T-cell (primary cell): ENCODE measurements at regions not wholly inside any gene's neighbourhood (a gene's known extent, or its start where the extent isn't known, plus 50 kb on each side); places are given as distances from the start of the nearest gene placed in this dataset.

ENCODE experiments used
- ATAC-seq, 4 experiments: fragments of 200-7000 bp in 3 of 4; fragments of 150-1000 bp in 1 of 4; cut with Tn5 transposase; replicated peaks in 1 of 4; 1 replicate in 3 of 4; 2 replicates in 1 of 4; pipeline ENCODE4 v1.10.0; 2021; ENCODE audit warnings: moderate library complexity in 3 of 4, mild to moderate bottlenecking in 2 of 4, moderate number of reproducible peaks in 1 of 4
- CTCF ChIA-PET, 2 donors: fragments of 300-600 bp; sonication (Branson Sonifier 250); formaldehyde crosslinking; loops; one replicate each; lab custom pipeline; 2022; ENCODE audit warnings: antibody characterized with exemption in 2 of 2; lab: Charles Lee
- POLR2A ChIA-PET, 2 donors: fragments of 300-600 bp; sonication (Branson Sonifier 250); formaldehyde crosslinking; loops; one replicate each; lab custom pipeline; 2022; ENCODE audit warnings: antibody characterized with exemption in 2 of 2; lab: Charles Lee
- DNase-seq, 35 experiments: peaks; one replicate each; pipeline versions ENCODE4 v3.0.0 to v3.0.0-alpha.2; 2013 to 2023
- H3K27ac ChIP-seq: one replicate; pipeline ENCODE4 v1.5.1; 2013; ENCODE audit warnings: low read length
- H3K27me3 ChIP-seq, 2 experiments: replicated peaks in 1 of 2; 1 replicate in 1 of 2; 2 replicates in 1 of 2; pipeline versions ENCODE4 v1.6.1 to v1.7.0; 2013; ENCODE audit warnings: low read length in 1 of 2, mixed read lengths in 1 of 2; ENCODE audit not compliant: control insufficient read depth in 2 of 2, insufficient read depth in 2 of 2; ENCODE audit errors: extremely low read depth in 1 of 2
- H3K36me3 ChIP-seq, 2 donors: 1 replicate in 1 of 2; 2 replicates in 1 of 2; pipeline versions ENCODE4 v1.6.1 to v1.7.0; 2013; ENCODE audit warnings: low read length in 1 of 2; ENCODE audit not compliant: control insufficient read depth in 2 of 2, insufficient read depth in 1 of 2; ENCODE audit errors: extremely low read depth in 1 of 2
- H3K4me1 ChIP-seq, 2 experiments: 1 replicate in 1 of 2; 2 replicates in 1 of 2; pipeline versions ENCODE4 v1.6.1 to v1.7.0; 2013; ENCODE audit warnings: low read length in 2 of 2, mixed read lengths in 1 of 2; ENCODE audit not compliant: insufficient read depth in 2 of 2, control insufficient read depth in 1 of 2; ENCODE audit errors: extremely low read depth in 1 of 2
- H3K4me3 ChIP-seq, 2 donors: 1 replicate in 1 of 2; 2 replicates in 1 of 2; pipeline versions ENCODE4 v1.5.1 to v1.7.0; 2013; ENCODE audit warnings: mild to moderate bottlenecking in 2 of 2, low read length in 1 of 2, moderate library complexity in 1 of 2; ENCODE audit not compliant: control insufficient read depth in 1 of 2; ENCODE audit errors: extremely low read depth in 1 of 2
- H3K9me3 ChIP-seq: 2 replicates; pipeline ENCODE4 v1.7.0; 2013
- H3K27ac Mint-ChIP-seq, 2 donors: one replicate each; pipeline ENCODE4 v1.8.0; 2020 to 2021; ENCODE audit warnings: mild to moderate bottlenecking in 2 of 2, mixed read lengths in 2 of 2
- H3K27me3 Mint-ChIP-seq, 2 donors: one replicate each; pipeline ENCODE4 v1.8.0; 2021 to 2022; ENCODE audit warnings: mixed read lengths in 2 of 2
- H3K36me3 Mint-ChIP-seq: one replicate; pipeline ENCODE4 v1.8.0; 2021; ENCODE audit warnings: mixed read lengths
- H3K4me1 Mint-ChIP-seq, 3 donors: one replicate each; pipeline ENCODE4 v1.8.0; 2020 to 2022; ENCODE audit warnings: mixed read lengths in 3 of 3, mild to moderate bottlenecking in 1 of 3
- H3K4me3 Mint-ChIP-seq, 3 donors: one replicate each; pipeline ENCODE4 v1.8.0; 2020 to 2022; ENCODE audit warnings: mild to moderate bottlenecking in 3 of 3, mixed read lengths in 3 of 3, moderate library complexity in 3 of 3
- H3K9me3 Mint-ChIP-seq, 3 donors: one replicate each; pipeline ENCODE4 v1.8.0; 2020 to 2022; ENCODE audit warnings: mixed read lengths in 3 of 3
- WGBS: methylation state at CpG from one replicate; pipeline ENCODE4 v1.1.5; 2013; ENCODE audit warnings: missing lambda C conversion rate; ENCODE audit not compliant: insufficient coverage; 5-methylcytosine and 5-hydroxymethylcytosine counted together

- no peaks in the 10 kb centered on the region for H3K4me1 Mint-ChIP-seq
- Histone ChIP-seq H3K4me3 (no peak overlapping the region), H3K4me1 (no peaks in the 10 kb centered on the region), H3K27ac (no peak overlapping the region), H3K9me3 (no peaks in the 10 kb centered on the region), H3K36me3 (no peaks in the 10 kb centered on the region), H3K27me3 (no peaks in the 10 kb centered on the region)
- no peak overlapping the region for H3K27ac Mint-ChIP-seq
- H3K36me3 Mint-ChIP-seq: no peaks in the 10 kb centered on the region
- POLR2A ChIA-PET: no interaction called here
- ATAC-seq: no peak
- CTCF ChIA-PET: interaction anchor here in 1 of 2 donors (0.6 kb wide), 1 partner anchor 20 kb away, joined by 3 read pairs; no protein-coding TSS in a partner anchor
- 100% methylated on average over 1 of the region's 2 CpGs for WGBS
- peaks cover 4 to 8% of the 10 kb centered on the region in 2 donors for H3K27me3 Mint-ChIP-seq
- no peak for DNase-seq
- no peak overlapping the region for H3K4me3 Mint-ChIP-seq
- H3K9me3 Mint-ChIP-seq: no peaks in the 10 kb centered on the region
These were observed 174.9 kb downstream of the ZNF281 start for GRCh38 chr1:200234938-200235337.

- H3K9me3 Mint-ChIP-seq: no peaks in the 10 kb centered on the region
- H3K27me3 ChIP-seq: no peaks in the 10 kb centered on the region
- no peak overlapping the region for H3K27ac Mint-ChIP-seq
- no peaks in the 10 kb centered on the region for H3K36me3 ChIP-seq
- H3K4me3 ChIP-seq: no peak overlapping the region
- H3K27ac ChIP-seq: no peak overlapping the region
- ChIA-PET POLR2A (no interaction called here), CTCF (interaction anchor here in 1 of 2 donors (1.0 kb wide), 1 partner anchor 325 kb away, joined by 5 read pairs; no protein-coding TSS in a partner anchor)
- no peaks in the 10 kb centered on the region for H3K36me3 Mint-ChIP-seq
- no peaks in the 10 kb centered on the region for H3K4me1 Mint-ChIP-seq
- ATAC-seq (no peak), DNase-seq (no peak)
- 81% methylated on average over 4 of the region's 10 CpGs for WGBS
- no peaks in the 10 kb centered on the region for H3K9me3 ChIP-seq
- H3K4me3 Mint-ChIP-seq: no peak overlapping the region
- H3K4me1 ChIP-seq: no peaks in the 10 kb centered on the region
- peaks cover 4 to 8% of the 10 kb centered on the region in 2 donors for H3K27me3 Mint-ChIP-seq
These were observed 176.4 kb downstream of the ZNF281 start for GRCh38 chr1:200233393-200233792.

- POLR2A ChIA-PET: interaction anchor here in 1 of 2 donors (0.6 kb wide), 1 partner anchor 161 kb away, joined by 6 read pairs; no protein-coding TSS in a partner anchor
- Histone ChIP-seq H3K4me1 (peaks cover 2% of the 10 kb centered on the region in 2 experiments), H3K27me3 (no peaks in the 10 kb centered on the region), H3K36me3 (no peaks in the 10 kb centered on the region), H3K27ac (no peak overlapping the region), H3K4me3 (no peak overlapping the region), H3K9me3 (no peaks in the 10 kb centered on the region)
- WGBS: no CpG with 5 or more reads among the region's 1 CpG
- no peaks in the 10 kb centered on the region for H3K9me3 Mint-ChIP-seq
- H3K27ac Mint-ChIP-seq: no peak overlapping the region
- ATAC-seq: no peak
- peaks cover 2 to 8% (median 3%) of the 10 kb centered on the region in 3 donors for H3K4me1 Mint-ChIP-seq
- CTCF ChIA-PET: no interaction called here
- H3K4me3 Mint-ChIP-seq: no peak overlapping the region
- no peaks in the 10 kb centered on the region for H3K36me3 Mint-ChIP-seq
- no peak for DNase-seq
- H3K27me3 Mint-ChIP-seq: peaks cover 2 to 8% of the 10 kb centered on the region in 2 donors
These were observed 178.0 kb downstream of the ZNF281 start for GRCh38 chr1:200231787-200232231.

GRCh38 chr1:200230671-200231070 lies 179.2 kb downstream of the ZNF281 start:
- peaks cover 13 to 19% (median 15%) of the 10 kb centered on the region in 3 donors for H3K4me1 Mint-ChIP-seq
- H3K4me1 ChIP-seq: peaks cover 9 to 14% of the 10 kb centered on the region in 2 experiments
- no peaks in the 10 kb centered on the region for H3K9me3 ChIP-seq
- ChIA-PET CTCF (no interaction called here), POLR2A (no interaction called here)
- H3K36me3 ChIP-seq: no peaks in the 10 kb centered on the region
- H3K27me3 ChIP-seq: no peaks in the 10 kb centered on the region
- H3K4me3 Mint-ChIP-seq: no peak overlapping the region
- no peak overlapping the region for H3K27ac ChIP-seq
- H3K4me3 ChIP-seq: no peak overlapping the region
- DNase-seq: no peak
- H3K36me3 Mint-ChIP-seq: no peaks in the 10 kb centered on the region
- WGBS: no CpG with 5 or more reads among the region's 1 CpG
- H3K27me3 Mint-ChIP-seq: peaks cover 0 to 3% of the 10 kb centered on the region in 2 donors
- H3K27ac Mint-ChIP-seq: no peak overlapping the region
- ATAC-seq: no peak
- no peaks in the 10 kb centered on the region for H3K9me3 Mint-ChIP-seq

- Histone ChIP-seq H3K4me3 (no peak overlapping the region), H3K9me3 (no peaks in the 10 kb centered on the region), H3K4me1 (peaks cover 9 to 16% of the 10 kb centered on the region in 2 experiments), H3K36me3 (no peaks in the 10 kb centered on the region), H3K27me3 (no peaks in the 10 kb centered on the region), H3K27ac (no peak overlapping the region)
- WGBS: 100% methylated on average over 1 of the region's 4 CpGs
- Mint-ChIP-seq H3K27ac (no peak overlapping the region), H3K27me3 (peaks cover 0 to 3% of the 10 kb centered on the region in 2 donors), H3K4me3 (no peak overlapping the region), H3K9me3 (no peaks in the 10 kb centered on the region), H3K4me1 (peaks cover 22 to 26% (median 23%) of the 10 kb centered on the region in 3 donors), H3K36me3 (no peaks in the 10 kb centered on the region)
- ChIA-PET CTCF (no interaction called here), POLR2A (no interaction called here)
- ATAC-seq (no peak), DNase-seq (no peak)
These were observed 181.3 kb downstream of the ZNF281 start for GRCh38 chr1:200228486-200228885.

GRCh38 chr1:200228081-200228480 lies 181.8 kb downstream of the ZNF281 start:
- Histone ChIP-seq H3K27ac (no peak overlapping the region), H3K36me3 (no peaks in the 10 kb centered on the region), H3K4me3 (no peak overlapping the region), H3K4me1 (peaks cover 9 to 16% of the 10 kb centered on the region in 2 experiments), H3K27me3 (no peaks in the 10 kb centered on the region), H3K9me3 (no peaks in the 10 kb centered on the region)
- peaks cover 22 to 26% (median 23%) of the 10 kb centered on the region in 3 donors for H3K4me1 Mint-ChIP-seq
- ATAC-seq (no peak), DNase-seq (no peak)
- no peaks in the 10 kb centered on the region for H3K9me3 Mint-ChIP-seq
- H3K27me3 Mint-ChIP-seq: peaks cover 0 to 3% of the 10 kb centered on the region in 2 donors
- CTCF ChIA-PET: no interaction called here
- H3K27ac Mint-ChIP-seq: no peak overlapping the region
- H3K36me3 Mint-ChIP-seq: no peaks in the 10 kb centered on the region
- POLR2A ChIA-PET: no interaction called here
- H3K4me3 Mint-ChIP-seq: no peak overlapping the region
- 89% methylated on average over 2 of the region's 6 CpGs for WGBS
